Fibroblast of the aortic adventitia (primary cell): ENCODE measurements at regions not wholly inside any gene's neighbourhood (a gene's known extent, or its start where the extent isn't known, plus 50 kb on each side); places are given as distances from the start of the nearest gene placed in this dataset.

ENCODE experiments used
- DNase-seq: peaks from one replicate; pipeline ENCODE4 v3.0.0-alpha.2; 2010; ENCODE audit warnings: low read depth
- H3K4me3 ChIP-seq: 2 replicates; pipeline ENCODE4 v1.5.1; 2011; ENCODE audit warnings: low read depth, mild to moderate bottlenecking, control low read depth, low read length, moderate library complexity
- TF ChIP-seq, protein P1 (sequence below): IDR thresholded peaks from 2 replicates; pipeline ENCODE4 v1.5.1; 2011; ENCODE audit warnings: mild to moderate bottlenecking, low read length, control low read depth, inconsistent platforms; ENCODE audit not compliant: insufficient read depth

GRCh38 chr5:174303437-174304045 lies 258.0 kb downstream of the NSG2 start:
- no peak overlapping the region for H3K4me3 ChIP-seq
- TF ChIP-seq, protein P1, sequence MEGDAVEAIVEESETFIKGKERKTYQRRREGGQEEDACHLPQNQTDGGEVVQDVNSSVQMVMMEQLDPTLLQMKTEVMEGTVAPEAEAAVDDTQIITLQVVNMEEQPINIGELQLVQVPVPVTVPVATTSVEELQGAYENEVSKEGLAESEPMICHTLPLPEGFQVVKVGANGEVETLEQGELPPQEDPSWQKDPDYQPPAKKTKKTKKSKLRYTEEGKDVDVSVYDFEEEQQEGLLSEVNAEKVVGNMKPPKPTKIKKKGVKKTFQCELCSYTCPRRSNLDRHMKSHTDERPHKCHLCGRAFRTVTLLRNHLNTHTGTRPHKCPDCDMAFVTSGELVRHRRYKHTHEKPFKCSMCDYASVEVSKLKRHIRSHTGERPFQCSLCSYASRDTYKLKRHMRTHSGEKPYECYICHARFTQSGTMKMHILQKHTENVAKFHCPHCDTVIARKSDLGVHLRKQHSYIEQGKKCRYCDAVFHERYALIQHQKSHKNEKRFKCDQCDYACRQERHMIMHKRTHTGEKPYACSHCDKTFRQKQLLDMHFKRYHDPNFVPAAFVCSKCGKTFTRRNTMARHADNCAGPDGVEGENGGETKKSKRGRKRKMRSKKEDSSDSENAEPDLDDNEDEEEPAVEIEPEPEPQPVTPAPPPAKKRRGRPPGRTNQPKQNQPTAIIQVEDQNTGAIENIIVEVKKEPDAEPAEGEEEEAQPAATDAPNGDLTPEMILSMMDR: no peak
- DNase-seq: no peak

DNA sequence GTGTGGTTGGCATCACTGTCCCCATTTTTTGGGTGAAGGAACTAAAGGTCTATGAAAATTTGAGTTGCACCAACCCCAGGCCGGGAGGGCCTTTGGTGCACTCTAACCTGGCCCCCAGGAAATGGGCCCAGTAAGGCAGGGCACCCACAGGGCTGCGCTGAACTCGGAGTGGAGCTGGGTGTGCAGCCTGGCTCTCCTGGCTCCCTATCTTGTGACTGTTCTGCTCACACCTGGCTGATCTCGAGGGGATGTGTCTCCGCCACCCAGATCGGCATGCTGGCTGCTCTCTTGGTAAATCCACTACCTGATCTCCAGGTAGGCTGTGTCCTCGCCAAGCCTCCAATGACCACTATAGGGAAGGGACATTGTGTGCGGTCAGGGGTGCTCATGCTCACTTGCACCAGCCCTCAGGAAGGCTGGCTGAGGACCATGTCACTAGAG lies 259.8 kb downstream of the NSG2 start:
- no peak for DNase-seq

DNA sequence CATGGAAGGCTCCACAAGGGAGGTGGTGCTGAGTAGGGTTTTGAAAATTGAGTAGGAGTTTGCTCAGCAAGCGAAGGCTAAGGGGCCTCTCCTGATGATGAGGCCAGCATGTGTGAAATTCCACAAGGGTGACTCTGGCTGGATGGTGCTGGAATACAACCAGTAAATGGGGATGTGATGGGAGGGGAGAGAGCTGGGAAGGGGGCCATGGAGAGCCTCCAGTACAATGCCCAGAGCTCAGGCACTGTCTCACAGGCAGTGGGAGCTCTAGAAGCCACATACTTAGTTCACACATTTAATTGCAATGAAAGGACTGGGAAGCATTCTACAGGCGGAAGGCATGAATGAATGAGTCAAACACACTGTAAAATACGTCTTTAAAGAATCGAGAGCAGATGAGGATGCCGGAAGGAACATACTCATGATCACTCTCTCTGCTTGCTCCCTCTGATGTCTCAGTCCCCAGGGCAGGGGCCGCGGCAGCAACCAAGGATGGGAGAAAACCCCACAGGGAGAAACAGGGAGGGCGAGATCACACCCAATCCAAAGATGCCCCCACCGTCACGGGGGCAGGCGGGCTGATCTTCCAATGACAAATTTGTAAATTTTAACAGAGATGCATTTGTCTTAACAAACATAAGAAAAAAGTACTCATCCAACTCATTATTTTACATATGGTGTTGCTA lies 261.0 kb downstream of the NSG2 start:
- TF ChIP-seq, protein P1: no peak
- H3K4me3 ChIP-seq: no peak overlapping the region
- no peak for DNase-seq

More for the DNA sequence above, 259.8 kb downstream of the NSG2 start:
- H3K4me3 ChIP-seq: no peak overlapping the region
- TF ChIP-seq, protein P1: no peak

DNA sequence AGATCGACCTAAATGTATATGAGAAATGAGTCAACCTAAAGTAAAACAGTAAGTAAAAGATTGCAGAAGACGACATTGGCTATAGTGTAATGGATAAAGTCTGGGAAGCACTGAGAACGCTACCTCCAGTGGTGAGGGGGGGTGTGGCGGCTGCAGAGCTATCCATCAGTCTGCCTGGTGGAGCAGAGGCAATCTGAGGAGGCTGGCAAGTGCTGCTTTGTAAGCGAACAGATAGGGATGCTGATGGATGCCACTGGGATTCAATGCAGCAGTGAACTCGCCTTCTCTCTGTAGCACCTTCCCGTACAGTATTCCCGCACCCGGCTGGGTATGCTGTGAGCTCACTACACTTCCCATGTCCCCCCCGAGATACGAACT lies 261.5 kb downstream of the NSG2 start:
- no peak overlapping the region for H3K4me3 ChIP-seq
- no peak for DNase-seq
- TF ChIP-seq, protein P1: no peak

DNA sequence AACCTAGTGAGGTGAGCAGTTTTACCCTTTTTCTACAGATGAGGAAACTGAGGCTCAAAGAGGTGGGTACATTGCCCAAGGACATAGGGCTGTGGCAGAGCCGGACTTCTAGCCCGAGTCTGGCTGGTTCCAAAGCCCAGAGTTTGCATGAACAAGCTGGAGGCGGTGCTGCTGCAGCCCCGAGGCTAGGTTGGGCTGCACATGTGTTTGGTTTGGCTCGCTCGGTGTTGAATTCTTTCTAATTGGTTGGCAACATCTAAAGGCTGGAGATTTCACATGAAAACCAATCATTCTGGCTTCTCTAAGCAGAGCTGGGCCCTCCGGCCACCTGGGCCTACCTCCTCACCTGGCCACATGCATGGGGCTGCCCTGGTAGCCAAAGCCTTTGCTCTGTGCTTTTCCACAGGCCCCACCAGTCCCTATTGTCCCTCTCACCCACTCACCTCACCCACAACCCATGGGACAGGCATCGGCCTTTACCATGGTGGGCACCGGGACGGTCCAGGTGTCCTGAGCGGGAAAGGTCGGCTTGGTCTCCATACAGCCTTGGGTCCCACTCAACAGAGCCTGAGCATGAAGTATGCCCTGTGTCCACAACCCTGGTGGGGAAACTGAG lies 262.3 kb downstream of the NSG2 start:
- no peak for DNase-seq
- TF ChIP-seq, protein P1: no peak
- no peak overlapping the region for H3K4me3 ChIP-seq

GRCh38 chr5:174309131-174309795 lies 263.8 kb downstream of the NSG2 start:
- TF ChIP-seq, protein P1: no peak
- H3K4me3 ChIP-seq: no peak overlapping the region
- no peak for DNase-seq
